CD4-positive, alpha-beta T cell treated with Interleukin-2 at 100 ng/mL for 4 hours (primary cell): ENCODE measurements at regions not wholly inside any gene's neighbourhood (a gene's known extent, or its start where the extent isn't known, plus 50 kb on each side); places are given as distances from the start of the nearest gene placed in this dataset.

ENCODE experiments used
- DNase-seq: peaks from one replicate; pipeline ENCODE4 v3.0.0-alpha.2; 2020; ENCODE audit warnings: low spot score

GRCh38 chr7:41795276-41795833 lies 92.5 kb upstream of the INHBA start:
- no peak for DNase-seq

GRCh38 chr7:41793556-41793955 lies 90.7 kb upstream of the INHBA start:
- no peak for DNase-seq

- DNase-seq: no peak
Observed at GRCh38 chr7:41792120-41792519, 89.2 kb upstream of the INHBA start.

GRCh38 chr7:41788556-41788955 lies 85.7 kb upstream of the INHBA start:
- DNase-seq: no peak

GRCh38 chr7:41787651-41788350 lies 84.9 kb upstream of the INHBA start:
- DNase-seq: no peak

- DNase-seq: no peak
Observed at GRCh38 chr7:41786944-41787343, 84.1 kb upstream of the INHBA start.

GRCh38 chr7:41786404-41786803 lies 83.5 kb upstream of the INHBA start:
- DNase-seq: no peak

GRCh38 chr7:41785840-41786239 lies 83.0 kb upstream of the INHBA start:
- no peak for DNase-seq

GRCh38 chr7:41785265-41785664 lies 82.4 kb upstream of the INHBA start:
- no peak for DNase-seq

- no peak for DNase-seq
Observed at GRCh38 chr7:41779918-41780317, 77.0 kb upstream of the INHBA start.

- peak; percentile 10 for DNase-seq
Observed at GRCh38 chr7:41777894-41778596, 75.2 kb upstream of the INHBA start.

- DNase-seq: no peak
Observed at GRCh38 chr7:41774966-41775365, 72.1 kb upstream of the INHBA start.

GRCh38 chr7:41773756-41774155 lies 70.9 kb upstream of the INHBA start:
- no peak for DNase-seq

GRCh38 chr7:41771717-41772116 lies 68.8 kb upstream of the INHBA start:
- no peak for DNase-seq

- DNase-seq: no peak
Observed at GRCh38 chr7:41769162-41769561, 66.3 kb upstream of the INHBA start.

- DNase-seq: no peak
Observed at GRCh38 chr7:41763626-41764025, 60.7 kb upstream of the INHBA start.

GRCh38 chr7:41762641-41763040 lies 59.8 kb upstream of the INHBA start:
- DNase-seq: no peak

GRCh38 chr7:41760293-41760692 lies 57.4 kb upstream of the INHBA start:
- no peak for DNase-seq

GRCh38 chr7:41758321-41758720 lies 55.4 kb upstream of the INHBA start:
- DNase-seq: no peak

- no peak for DNase-seq
Observed at GRCh38 chr7:41756650-41757182, 53.8 kb upstream of the INHBA start.

- no peak for DNase-seq
Observed at GRCh38 chr7:41755096-41755495, 52.2 kb upstream of the INHBA start.

GRCh38 chr7:41754046-41754445 lies 51.2 kb upstream of the INHBA start:
- DNase-seq: no peak
